ENCODE measurements at regions not wholly inside any gene's neighbourhood (a gene's known extent, or its start where the extent isn't known, plus 50 kb on each side); places are given as distances from the start of the nearest gene placed in this dataset.

GRCh38 chr20:21995461-21995860 is 290.0 kb downstream of the PAX1 start:
- no peak overlapping the region for H3K4me3 ChIP-seq (ENCODE audit: low read length in 3 of 3)
- no peaks in the 10 kb centered on the region for H3K36me3 ChIP-seq (ENCODE audit: control insufficient read depth in 2 of 3, insufficient read depth in 3 of 3, low read length in 3 of 3)
- TF ChIP-seq CTCF (IDR thresholded peaks at IDR 0.05; ENCODE audit: borderline replicate concordance, extremely low read depth, insufficient read depth): no peak
- H3K9ac ChIP-seq (ENCODE audit: low read length in 3 of 3): no peak overlapping the region
- intact Hi-C loops (cut with DNase I): no loop called here
- DNase-seq (no peak), FAIRE-seq (no peak)
- no peak overlapping the region for H3K27ac ChIP-seq (ENCODE audit: low read depth in 2 of 2, low read length in 2 of 2)
- H3K9me3 ChIP-seq (ENCODE audit: control insufficient read depth in 2 of 3, insufficient read depth in 1 of 3, low read length in 3 of 3): no peaks in the 10 kb centered on the region
- no peaks in the 10 kb centered on the region for H3K4me1 ChIP-seq (ENCODE audit: control insufficient read depth in 2 of 3, insufficient read depth in 2 of 3, low read depth in 1 of 3, low read length in 3 of 3)
- H3K27me3 ChIP-seq (ENCODE audit: control insufficient read depth, insufficient read depth, low read length): no peaks in the 10 kb centered on the region

GRCh38 chr20:21994203-21994602 is 288.7 kb downstream of the PAX1 start:
- Histone ChIP-seq H3K4me3 (ENCODE audit: low read length in 3 of 3) (no peak overlapping the region), H3K4me1 (ENCODE audit: control insufficient read depth in 2 of 3, insufficient read depth in 2 of 3, low read depth in 1 of 3, low read length in 3 of 3) (no peaks in the 10 kb centered on the region)

GRCh38 chr20:21982559-21982958 is 277.1 kb downstream of the PAX1 start:
- H3K9ac ChIP-seq (ENCODE audit: low read length in 3 of 3): no peak overlapping the region
- DNase-seq (no peak), FAIRE-seq (no peak)
- no peaks in the 10 kb centered on the region for H3K36me3 ChIP-seq (ENCODE audit: control insufficient read depth in 2 of 3, insufficient read depth in 3 of 3, low read length in 3 of 3)
- no peaks in the 10 kb centered on the region for H3K4me1 ChIP-seq (ENCODE audit: control insufficient read depth in 2 of 3, insufficient read depth in 2 of 3, low read depth in 1 of 3, low read length in 3 of 3)
- H3K9me3 ChIP-seq (ENCODE audit: control insufficient read depth in 2 of 3, insufficient read depth in 1 of 3, low read length in 3 of 3): no peaks in the 10 kb centered on the region
- no peak overlapping the region for H3K27ac ChIP-seq (ENCODE audit: low read depth in 2 of 2, low read length in 2 of 2)
- TF ChIP-seq CTCF (IDR thresholded peaks at IDR 0.05; ENCODE audit: borderline replicate concordance, extremely low read depth, insufficient read depth): no peak
- intact Hi-C loops (cut with DNase I): no loop called here
- H3K4me3 ChIP-seq (ENCODE audit: low read length in 3 of 3): no peak overlapping the region
- H3K27me3 ChIP-seq (ENCODE audit: control insufficient read depth, insufficient read depth, low read length): no peaks in the 10 kb centered on the region

More at GRCh38 chr20:21994203-21994602, 288.7 kb downstream of the PAX1 start:
- H3K9ac ChIP-seq (ENCODE audit: low read length in 3 of 3): no peak overlapping the region
- H3K36me3 ChIP-seq (ENCODE audit: control insufficient read depth in 2 of 3, insufficient read depth in 3 of 3, low read length in 3 of 3): no peaks in the 10 kb centered on the region
- DNase-seq (no peak), FAIRE-seq (no peak)
- H3K27me3 ChIP-seq (ENCODE audit: control insufficient read depth, insufficient read depth, low read length): no peaks in the 10 kb centered on the region
- no peak overlapping the region for H3K27ac ChIP-seq (ENCODE audit: low read depth in 2 of 2, low read length in 2 of 2)
- H3K9me3 ChIP-seq (ENCODE audit: control insufficient read depth in 2 of 3, insufficient read depth in 1 of 3, low read length in 3 of 3): no peaks in the 10 kb centered on the region
- TF ChIP-seq CTCF (IDR thresholded peaks at IDR 0.05; ENCODE audit: borderline replicate concordance, extremely low read depth, insufficient read depth): no peak
- intact Hi-C loops (cut with DNase I): no loop called here
